Rectal smooth muscle tissue (tissue), 1 donor: ENCODE measurements at regions not wholly inside any gene's neighbourhood (a gene's known extent, or its start where the extent isn't known, plus 50 kb on each side); places are given as distances from the start of the nearest gene placed in this dataset.

Experiments
- H3K27ac ChIP-seq: one replicate; pipeline ENCODE4 v1.7.0; 2013; ENCODE audit warnings: low read depth, low read length, inconsistent platforms
- H3K27me3 ChIP-seq: one replicate; pipeline ENCODE4 v1.7.0; 2013; ENCODE audit warnings: low read length; ENCODE audit not compliant: control insufficient read depth, insufficient read depth
- H3K36me3 ChIP-seq: one replicate; pipeline ENCODE4 v1.7.0; 2013; ENCODE audit warnings: low read length; ENCODE audit not compliant: control insufficient read depth, insufficient read depth
- H3K4me1 ChIP-seq: one replicate; pipeline ENCODE4 v1.7.0; 2013; ENCODE audit warnings: low read length; ENCODE audit not compliant: control insufficient read depth, insufficient read depth
- H3K4me3 ChIP-seq: one replicate; pipeline ENCODE4 v1.7.0; 2013; ENCODE audit warnings: low read length
- H3K9ac ChIP-seq: one replicate; pipeline ENCODE4 v1.7.0; 2013; ENCODE audit warnings: low read length

GRCh38 chr21:24737296-24737850 is 869.9 kb downstream of the MRPL39 start:
- H3K4me3 ChIP-seq, result no peak overlapping the region
- no peak overlapping the region for H3K9ac ChIP-seq
- H3K27ac ChIP-seq, result no peak overlapping the region
- H3K4me1 ChIP-seq, result no peaks in the 10 kb centered on the region
- H3K27me3 ChIP-seq, result no peaks in the 10 kb centered on the region
- no peaks in the 10 kb centered on the region for H3K36me3 ChIP-seq

GRCh38 chr21:24730661-24731060 is 876.6 kb downstream of the MRPL39 start:
- no peaks in the 10 kb centered on the region for H3K27me3 ChIP-seq
- no peaks in the 10 kb centered on the region for H3K4me1 ChIP-seq
- no peak overlapping the region for H3K4me3 ChIP-seq
- no peak overlapping the region for H3K27ac ChIP-seq
- no peak overlapping the region for H3K9ac ChIP-seq
- H3K36me3 ChIP-seq, result no peaks in the 10 kb centered on the region

- Histone ChIP-seq H3K36me3 (no peaks in the 10 kb centered on the region), H3K4me3 (no peak overlapping the region), H3K9ac (no peak overlapping the region), H3K4me1 (no peaks in the 10 kb centered on the region), H3K27ac (no peak overlapping the region), H3K27me3 (no peaks in the 10 kb centered on the region)
Observed at GRCh38 chr21:24729568-24729967, 877.7 kb downstream of the MRPL39 start.

GRCh38 chr21:24727803-24728440 is 879.4 kb downstream of the MRPL39 start:
- no peaks in the 10 kb centered on the region for H3K27me3 ChIP-seq

GRCh38 chr21:24716281-24716918 is 890.9 kb downstream of the MRPL39 start:
- Histone ChIP-seq H3K4me1 (no peaks in the 10 kb centered on the region), H3K27me3 (no peaks in the 10 kb centered on the region), H3K9ac (no peak overlapping the region), H3K27ac (no peak overlapping the region), H3K4me3 (no peak overlapping the region), H3K36me3 (no peaks in the 10 kb centered on the region)

More at GRCh38 chr21:24727803-24728440, 879.4 kb downstream of the MRPL39 start:
- Histone ChIP-seq H3K4me1 (no peaks in the 10 kb centered on the region), H3K4me3 (no peak overlapping the region), H3K36me3 (no peaks in the 10 kb centered on the region), H3K9ac (no peak overlapping the region), H3K27ac (no peak overlapping the region)

GRCh38 chr21:24714646-24715200 is 892.6 kb downstream of the MRPL39 start:
- H3K27ac ChIP-seq, result no peak overlapping the region
- H3K36me3 ChIP-seq, result no peaks in the 10 kb centered on the region
- H3K9ac ChIP-seq, result no peak overlapping the region
- no peaks in the 10 kb centered on the region for H3K4me1 ChIP-seq
- H3K27me3 ChIP-seq, result no peaks in the 10 kb centered on the region
- no peak overlapping the region for H3K4me3 ChIP-seq

GRCh38 chr21:24705201-24705600 is 902.1 kb downstream of the MRPL39 start:
- no peak overlapping the region for H3K9ac ChIP-seq
- no peak overlapping the region for H3K27ac ChIP-seq
- no peaks in the 10 kb centered on the region for H3K36me3 ChIP-seq
- H3K4me1 ChIP-seq, result no peaks in the 10 kb centered on the region
- no peaks in the 10 kb centered on the region for H3K27me3 ChIP-seq
- H3K4me3 ChIP-seq, result no peak overlapping the region

GRCh38 chr21:24693779-24694178 is 913.5 kb downstream of the MRPL39 start:
- Histone ChIP-seq H3K4me1 (no peaks in the 10 kb centered on the region), H3K9ac (no peak overlapping the region), H3K27ac (no peak overlapping the region), H3K36me3 (no peaks in the 10 kb centered on the region), H3K4me3 (no peak overlapping the region), H3K27me3 (no peaks in the 10 kb centered on the region)

GRCh38 chr21:24681456-24681855 is 925.8 kb downstream of the MRPL39 start:
- Histone ChIP-seq H3K4me3 (no peak overlapping the region), H3K27me3 (no peaks in the 10 kb centered on the region), H3K27ac (no peak overlapping the region), H3K36me3 (no peaks in the 10 kb centered on the region), H3K9ac (no peak overlapping the region), H3K4me1 (no peaks in the 10 kb centered on the region)

GRCh38 chr21:24671901-24672300 is 935.4 kb downstream of the MRPL39 start:
- Histone ChIP-seq H3K36me3 (no peaks in the 10 kb centered on the region), H3K9ac (no peak overlapping the region), H3K4me1 (no peaks in the 10 kb centered on the region), H3K27me3 (no peaks in the 10 kb centered on the region), H3K4me3 (no peak overlapping the region), H3K27ac (no peak overlapping the region)

GRCh38 chr21:24658926-24659325 is 948.4 kb downstream of the MRPL39 start:
- no peak overlapping the region for H3K27ac ChIP-seq
- H3K27me3 ChIP-seq, result no peaks in the 10 kb centered on the region
- H3K36me3 ChIP-seq, result no peaks in the 10 kb centered on the region

GRCh38 chr21:24658026-24658425 is 949.3 kb downstream of the MRPL39 start:
- Histone ChIP-seq H3K27me3 (no peaks in the 10 kb centered on the region), H3K4me3 (no peak overlapping the region), H3K27ac (no peak overlapping the region), H3K4me1 (no peaks in the 10 kb centered on the region), H3K9ac (no peak overlapping the region), H3K36me3 (no peaks in the 10 kb centered on the region)

More at GRCh38 chr21:24658926-24659325, 948.4 kb downstream of the MRPL39 start:
- no peaks in the 10 kb centered on the region for H3K4me1 ChIP-seq
- H3K9ac ChIP-seq, result no peak overlapping the region
- H3K4me3 ChIP-seq, result no peak overlapping the region
